ENCODE measurements at regions not wholly inside any gene's neighbourhood (a gene's known extent, or its start where the extent isn't known, plus 50 kb on each side); places are given as distances from the start of the nearest gene placed in this dataset.

DNA sequence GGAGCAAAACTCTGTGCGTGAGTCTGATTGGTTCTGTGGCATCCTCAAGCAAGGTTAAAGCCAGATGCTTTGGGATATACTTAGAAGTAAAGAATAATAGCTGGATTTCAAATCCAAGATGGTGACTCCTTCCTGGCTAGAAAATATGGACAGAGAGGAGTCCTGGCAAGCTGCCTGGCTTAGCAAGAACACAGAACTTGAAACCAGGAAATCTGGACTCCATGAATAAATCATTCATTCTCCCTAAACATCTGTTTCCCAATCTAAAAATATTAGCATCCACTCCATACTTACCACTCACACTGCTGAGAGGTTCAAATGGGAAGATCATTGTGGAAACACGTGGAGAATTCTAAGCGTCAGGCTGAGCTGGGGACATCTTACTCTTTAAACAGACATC lies 1074.1 kb upstream of the AUTS2 start:
- no peak for DNase-seq (ENCODE audit: low read depth)
- TF ChIP-seq, protein P1, sequence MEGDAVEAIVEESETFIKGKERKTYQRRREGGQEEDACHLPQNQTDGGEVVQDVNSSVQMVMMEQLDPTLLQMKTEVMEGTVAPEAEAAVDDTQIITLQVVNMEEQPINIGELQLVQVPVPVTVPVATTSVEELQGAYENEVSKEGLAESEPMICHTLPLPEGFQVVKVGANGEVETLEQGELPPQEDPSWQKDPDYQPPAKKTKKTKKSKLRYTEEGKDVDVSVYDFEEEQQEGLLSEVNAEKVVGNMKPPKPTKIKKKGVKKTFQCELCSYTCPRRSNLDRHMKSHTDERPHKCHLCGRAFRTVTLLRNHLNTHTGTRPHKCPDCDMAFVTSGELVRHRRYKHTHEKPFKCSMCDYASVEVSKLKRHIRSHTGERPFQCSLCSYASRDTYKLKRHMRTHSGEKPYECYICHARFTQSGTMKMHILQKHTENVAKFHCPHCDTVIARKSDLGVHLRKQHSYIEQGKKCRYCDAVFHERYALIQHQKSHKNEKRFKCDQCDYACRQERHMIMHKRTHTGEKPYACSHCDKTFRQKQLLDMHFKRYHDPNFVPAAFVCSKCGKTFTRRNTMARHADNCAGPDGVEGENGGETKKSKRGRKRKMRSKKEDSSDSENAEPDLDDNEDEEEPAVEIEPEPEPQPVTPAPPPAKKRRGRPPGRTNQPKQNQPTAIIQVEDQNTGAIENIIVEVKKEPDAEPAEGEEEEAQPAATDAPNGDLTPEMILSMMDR (IDR thresholded peaks at IDR 0.05; ENCODE audit: control insufficient read depth, extremely low read depth, insufficient read depth) = no peak
- H3K4me3 ChIP-seq (ENCODE audit: low read depth, low read length) = no peak overlapping the region

DNA sequence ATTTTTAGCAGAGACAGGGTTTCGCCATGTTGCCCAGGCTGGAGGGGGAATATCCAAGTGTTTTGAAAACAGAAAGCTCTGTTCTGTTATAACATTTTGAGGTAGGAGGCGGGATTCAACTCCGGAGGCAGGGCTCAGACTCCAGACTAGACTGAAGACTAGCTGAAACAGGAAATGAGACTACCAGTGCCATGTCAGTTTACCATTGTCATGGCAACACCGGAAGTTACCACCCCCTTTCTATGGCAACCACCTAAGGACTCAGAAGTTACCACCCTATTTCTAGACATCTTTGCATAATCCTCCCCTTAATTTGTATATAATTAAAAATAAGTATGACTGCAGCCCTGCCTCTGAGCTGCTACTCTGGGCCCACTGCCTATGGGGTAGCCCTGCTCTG lies 1069.1 kb upstream of the AUTS2 start:
- TF ChIP-seq, protein P1 (IDR thresholded peaks at IDR 0.05; ENCODE audit: control insufficient read depth, extremely low read depth, insufficient read depth) = no peak
- no peak overlapping the region for H3K4me3 ChIP-seq (ENCODE audit: low read depth, low read length)
- no peak for DNase-seq (ENCODE audit: low read depth)

DNA sequence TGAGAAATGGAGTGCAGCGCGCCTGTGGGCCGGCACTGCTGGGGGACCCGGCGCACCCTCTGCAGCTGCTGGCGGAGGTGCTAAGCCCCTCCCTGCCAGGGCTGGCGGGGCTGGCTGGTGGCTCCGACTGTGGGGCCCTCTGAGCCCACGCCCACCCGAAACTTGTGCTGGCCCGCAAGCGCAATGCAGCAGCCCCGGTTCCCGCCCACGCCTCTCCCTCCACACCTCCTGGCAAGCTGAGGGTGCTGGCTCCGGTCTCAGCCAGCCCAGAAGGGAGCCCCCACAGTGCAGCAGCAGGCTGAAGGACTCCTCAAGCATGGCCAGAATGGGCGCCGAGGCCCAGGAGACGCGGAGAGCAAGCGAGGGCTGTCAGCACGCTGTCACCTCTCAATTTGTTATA lies 1063.0 kb upstream of the AUTS2 start:
- no peak overlapping the region for H3K4me3 ChIP-seq (ENCODE audit: low read depth, low read length)
- TF ChIP-seq, protein P1 (IDR thresholded peaks at IDR 0.05; ENCODE audit: control insufficient read depth, extremely low read depth, insufficient read depth) = no peak
- DNase-seq (ENCODE audit: low read depth) = no peak

DNA sequence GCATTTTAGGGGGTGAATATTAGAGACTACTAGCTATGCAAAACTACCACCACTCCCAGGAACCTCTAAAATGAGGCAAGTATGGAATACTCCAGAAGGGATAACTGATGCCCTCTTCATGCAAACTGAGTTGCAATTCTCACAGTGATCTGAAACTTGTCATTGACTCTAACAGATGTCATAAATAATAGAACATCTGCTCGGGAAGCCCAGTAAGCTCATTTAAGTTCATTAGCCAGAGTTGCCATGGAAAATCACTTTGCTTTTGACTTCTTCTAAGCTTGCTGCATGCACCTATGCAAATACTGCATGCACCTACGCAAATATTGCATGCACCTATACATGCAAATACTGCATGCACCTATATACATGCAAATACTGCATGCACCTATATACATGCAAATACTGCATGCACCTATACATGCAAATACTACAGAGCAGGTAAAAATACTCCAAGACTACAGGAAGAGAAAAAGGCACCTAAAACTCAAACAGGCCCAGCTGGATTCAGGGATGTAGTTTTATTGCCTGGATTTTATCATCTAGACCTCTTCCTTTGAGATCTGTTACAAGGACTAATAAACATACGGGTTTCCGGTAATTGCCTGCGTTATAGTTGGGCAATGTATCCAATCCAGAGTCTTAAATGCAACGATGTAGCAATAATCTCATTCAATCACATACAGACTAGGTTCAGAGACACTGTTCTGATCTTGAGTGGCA lies 1061.1 kb upstream of the AUTS2 start:
- no peak overlapping the region for H3K4me3 ChIP-seq (ENCODE audit: low read depth, low read length)
- TF ChIP-seq, protein P1 (IDR thresholded peaks at IDR 0.05; ENCODE audit: control insufficient read depth, extremely low read depth, insufficient read depth) = no peak
- no peak for DNase-seq (ENCODE audit: low read depth)

DNA sequence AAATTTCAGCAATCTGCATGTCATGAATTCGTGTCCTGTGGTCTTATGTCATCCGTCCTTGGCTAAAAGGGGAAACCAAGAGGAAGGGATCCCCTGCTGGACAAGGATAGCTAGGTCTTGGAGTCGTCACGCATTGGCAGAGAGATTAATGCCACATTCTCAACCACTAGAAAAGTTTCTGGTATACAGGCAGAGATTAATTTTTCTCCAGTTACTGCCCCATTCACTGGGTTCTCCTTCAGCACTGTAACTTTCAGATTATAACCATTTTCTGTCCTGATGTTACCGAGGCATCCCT lies 1060.6 kb upstream of the AUTS2 start:
- no peak for DNase-seq (ENCODE audit: low read depth)
- TF ChIP-seq, protein P1 (IDR thresholded peaks at IDR 0.05; ENCODE audit: control insufficient read depth, extremely low read depth, insufficient read depth) = no peak
- no peak overlapping the region for H3K4me3 ChIP-seq (ENCODE audit: low read depth, low read length)

DNA sequence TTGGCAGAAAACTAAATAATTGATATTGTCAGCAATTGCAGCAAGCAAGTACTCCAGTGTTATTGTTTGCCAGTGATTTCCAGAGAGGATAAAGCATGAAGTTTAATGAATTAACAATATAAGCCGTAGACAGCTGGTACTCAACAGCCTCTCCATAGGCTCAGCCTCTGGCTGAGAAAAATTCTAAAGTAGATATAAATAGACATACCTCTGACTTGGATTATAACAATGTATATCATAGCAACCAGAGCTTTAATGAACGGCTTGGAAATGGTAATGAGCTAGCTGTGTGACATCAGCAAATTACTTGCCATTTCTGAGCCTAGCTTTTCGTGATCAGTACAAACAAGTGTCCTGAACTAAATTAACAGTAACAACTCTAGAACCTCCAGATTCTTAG lies 1055.4 kb upstream of the AUTS2 start:
- TF ChIP-seq, protein P1 (IDR thresholded peaks at IDR 0.05; ENCODE audit: control insufficient read depth, extremely low read depth, insufficient read depth) = no peak
- no peak overlapping the region for H3K4me3 ChIP-seq (ENCODE audit: low read depth, low read length)
- DNase-seq (ENCODE audit: low read depth) = no peak

DNA sequence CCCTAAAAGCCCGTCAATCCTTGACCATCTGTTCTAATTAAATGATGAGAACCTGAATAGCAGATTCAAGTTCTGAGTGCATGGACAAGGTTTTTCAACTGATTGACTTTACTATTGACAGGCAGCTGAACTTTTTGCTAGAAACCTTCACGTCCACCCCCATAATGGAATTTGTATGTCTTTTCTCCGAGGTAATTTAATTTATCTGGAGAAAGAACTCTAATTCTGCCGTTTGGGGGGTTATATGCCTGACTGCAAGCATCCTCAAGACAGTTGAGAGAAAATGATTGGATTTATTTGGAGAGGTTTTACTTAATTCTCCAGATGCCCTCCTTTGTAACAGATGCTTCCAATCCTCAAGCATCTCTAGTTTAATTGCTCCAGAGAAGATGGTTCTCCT lies 1053.4 kb upstream of the AUTS2 start:
- no peak for DNase-seq (ENCODE audit: low read depth)
- H3K4me3 ChIP-seq (ENCODE audit: low read depth, low read length) = no peak overlapping the region
- TF ChIP-seq, protein P1 (IDR thresholded peaks at IDR 0.05; ENCODE audit: control insufficient read depth, extremely low read depth, insufficient read depth) = no peak

All from LNCaP clone FGC (cell line).